ENCODE measurements at regions not wholly inside any gene's neighbourhood (a gene's known extent, or its start where the extent isn't known, plus 50 kb on each side); places are given as distances from the start of the nearest gene placed in this dataset.

DNA sequence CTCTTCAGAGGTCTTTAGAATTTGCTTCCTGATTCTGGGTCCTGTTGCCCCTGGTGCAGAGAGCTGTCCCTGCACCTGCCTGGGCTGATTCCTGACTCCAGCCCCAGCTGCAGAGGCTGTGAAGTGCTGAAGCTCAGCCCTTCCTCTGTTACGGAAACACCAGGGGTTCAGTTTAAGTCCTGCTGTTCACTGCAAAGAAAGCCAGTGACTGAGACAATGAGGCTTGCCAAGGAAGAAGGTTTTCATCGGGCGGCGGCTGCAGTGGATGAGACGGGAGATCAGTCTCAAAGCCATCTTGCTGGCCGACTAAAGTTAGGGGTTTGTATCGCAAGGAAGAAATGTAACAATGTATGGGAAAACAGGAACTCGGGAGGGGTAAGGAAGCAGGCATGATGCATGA is 142.4 kb upstream of the ZNF236 start:
- Histone ChIP-seq H3K9me3 (ENCODE audit: control insufficient read depth, insufficient read depth, low read depth, low read length) (no peaks in the 10 kb centered on the region), H3K4me1 (ENCODE audit: control insufficient read depth, insufficient read depth, low read length) (no peaks in the 10 kb centered on the region), H3K4me3 (ENCODE audit: low read depth, low read length) (no peak overlapping the region), H3K36me3 (ENCODE audit: control insufficient read depth in 2 of 2, insufficient read depth in 1 of 2, low read length in 2 of 2) (no peaks in the 10 kb centered on the region), H3K27ac (ENCODE audit: extremely low read depth, low read depth, low read length) (no peak overlapping the region)
- CTCF ChIA-PET, result interaction anchor here (0.6 to 1.5 kb wide), 5 partner anchors 16 to 1509 kb away, joined by 3 to 5 read pairs (median 3); no protein-coding TSS in a partner anchor
- TF ChIP-seq ZNF223 (tag by site-specific recombination; IDR thresholded peaks at IDR 0.05) (no peak), ZNF335 (tag by site-specific recombination; conservative IDR thresholded peaks at IDR 0.05) (peak; percentile 75), ZNF610 (tag by site-specific recombination; IDR thresholded peaks at IDR 0.05; ENCODE audit: borderline replicate concordance) (no peak), ZNF677 (tag by site-specific recombination; IDR thresholded peaks at IDR 0.05) (no peak)
- TF ChIP-seq, protein P1, sequence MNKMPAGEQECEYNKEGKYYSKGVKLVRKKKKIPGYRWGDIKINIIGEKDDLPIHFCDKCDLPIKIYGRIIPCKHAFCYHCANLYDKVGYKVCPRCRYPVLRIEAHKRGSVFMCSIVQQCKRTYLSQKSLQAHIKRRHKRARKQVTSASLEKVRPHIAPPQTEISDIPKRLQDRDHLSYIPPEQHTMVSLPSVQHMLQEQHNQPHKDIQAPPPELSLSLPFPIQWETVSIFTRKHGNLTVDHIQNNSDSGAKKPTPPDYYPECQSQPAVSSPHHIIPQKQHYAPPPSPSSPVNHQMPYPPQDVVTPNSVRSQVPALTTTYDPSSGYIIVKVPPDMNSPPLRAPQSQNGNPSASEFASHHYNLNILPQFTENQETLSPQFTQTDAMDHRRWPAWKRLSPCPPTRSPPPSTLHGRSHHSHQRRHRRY (tag by site-specific recombination; IDR thresholded peaks at IDR 0.05), result no peak
- POLR2A ChIA-PET, result no interaction called here

DNA sequence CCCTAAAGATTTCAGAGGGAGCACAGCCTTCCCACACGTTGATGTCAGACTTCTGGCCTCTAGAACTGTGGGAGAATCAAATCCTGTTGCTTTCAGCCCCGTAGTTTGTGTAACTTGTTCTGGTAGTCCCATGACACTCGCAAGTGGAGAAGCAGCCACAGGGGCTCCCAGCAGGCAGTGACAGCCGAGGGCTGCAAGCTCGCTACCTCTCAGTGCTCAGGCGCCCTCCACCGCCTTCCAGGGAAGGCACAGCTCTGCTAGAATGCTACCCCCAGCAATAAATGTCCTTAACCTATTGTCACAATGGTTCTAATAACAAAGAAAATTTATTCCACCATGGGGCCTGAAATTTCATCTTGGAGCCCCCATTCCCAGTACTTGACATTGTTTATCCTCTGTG is 143.1 kb upstream of the ZNF236 start:
- no peaks in the 10 kb centered on the region for H3K9me3 ChIP-seq (ENCODE audit: control insufficient read depth, insufficient read depth, low read depth, low read length)
- H3K27ac ChIP-seq (ENCODE audit: extremely low read depth, low read depth, low read length), result no peak overlapping the region
- TF ChIP-seq GLIS2 (tag by site-specific recombination; IDR thresholded peaks at IDR 0.05) (no peak), ZIC2 (tag by site-specific recombination; IDR thresholded peaks at IDR 0.05) (peak; percentile 78)
- ChIA-PET POLR2A (no interaction called here), CTCF (interaction anchor here (1.3 kb wide), 1 partner anchor 21 kb away, joined by 5 read pairs; no protein-coding TSS in a partner anchor)
- H3K4me1 ChIP-seq (ENCODE audit: control insufficient read depth, insufficient read depth, low read length), result no peaks in the 10 kb centered on the region
- no peak overlapping the region for H3K4me3 ChIP-seq (ENCODE audit: low read depth, low read length)
- no peaks in the 10 kb centered on the region for H3K36me3 ChIP-seq (ENCODE audit: control insufficient read depth in 2 of 2, insufficient read depth in 1 of 2, low read length in 2 of 2)

DNA sequence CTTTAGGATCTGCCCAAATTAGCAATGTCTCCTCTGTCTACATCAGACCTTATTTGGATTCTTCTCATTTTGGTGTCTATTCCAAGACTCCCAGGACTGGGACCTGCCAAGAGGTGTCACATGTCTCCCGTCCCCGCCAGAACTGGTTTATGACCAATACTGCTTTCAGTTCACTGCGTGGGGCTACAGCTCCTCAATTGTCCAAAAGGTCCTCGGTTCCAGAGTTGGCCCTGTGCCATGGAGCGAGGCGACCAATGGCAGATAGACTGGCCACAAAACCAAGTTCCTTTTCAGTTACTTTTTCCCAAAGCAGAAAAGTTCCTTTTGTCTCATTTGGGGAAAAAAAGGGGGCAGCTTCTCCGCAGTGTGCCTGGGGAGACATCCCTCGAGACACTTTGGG is 144.1 kb upstream of the ZNF236 start:
- Histone ChIP-seq H3K36me3 (ENCODE audit: control insufficient read depth in 2 of 2, insufficient read depth in 1 of 2, low read length in 2 of 2) (no peaks in the 10 kb centered on the region), H3K27ac (ENCODE audit: extremely low read depth, low read depth, low read length) (no peak overlapping the region), H3K9me3 (ENCODE audit: control insufficient read depth, insufficient read depth, low read depth, low read length) (no peaks in the 10 kb centered on the region), H3K4me3 (ENCODE audit: low read depth, low read length) (no peak overlapping the region), H3K4me1 (ENCODE audit: control insufficient read depth, insufficient read depth, low read length) (no peaks in the 10 kb centered on the region)
- POLR2A ChIA-PET, result no interaction called here
- TF ChIP-seq ZNF311 (tag by site-specific recombination; IDR thresholded peaks at IDR 0.05; ENCODE audit: borderline replicate concordance) (no peak), ZNF501 (tag by site-specific recombination; IDR thresholded peaks at IDR 0.05) (no peak), ZNF2 (tag by site-specific recombination; IDR thresholded peaks at IDR 0.05) (no peak), ZNF266 (tag by site-specific recombination; IDR thresholded peaks at IDR 0.05; ENCODE audit: low read depth) (no peak), ZNF521 (tag by site-specific recombination; IDR thresholded peaks at IDR 0.05) (no peak), GLI4 (tag by site-specific recombination; IDR thresholded peaks at IDR 0.05) (no peak), ZNF76 (tag by site-specific recombination; IDR thresholded peaks at IDR 0.05; ENCODE audit: borderline replicate concordance, low read depth) (no peak), ZNF391 (tag by site-specific recombination; IDR thresholded peaks at IDR 0.05; ENCODE audit: borderline replicate concordance, low read depth) (no peak), ZBTB8A (tag by site-specific recombination; IDR thresholded peaks at IDR 0.05) (no peak), ZNF302 (tag by site-specific recombination; IDR thresholded peaks at IDR 0.05; ENCODE audit: low read depth) (no peak), ZNF837 (tag by site-specific recombination; IDR thresholded peaks at IDR 0.05) (no peak)
- TF ChIP-seq, protein P2, sequence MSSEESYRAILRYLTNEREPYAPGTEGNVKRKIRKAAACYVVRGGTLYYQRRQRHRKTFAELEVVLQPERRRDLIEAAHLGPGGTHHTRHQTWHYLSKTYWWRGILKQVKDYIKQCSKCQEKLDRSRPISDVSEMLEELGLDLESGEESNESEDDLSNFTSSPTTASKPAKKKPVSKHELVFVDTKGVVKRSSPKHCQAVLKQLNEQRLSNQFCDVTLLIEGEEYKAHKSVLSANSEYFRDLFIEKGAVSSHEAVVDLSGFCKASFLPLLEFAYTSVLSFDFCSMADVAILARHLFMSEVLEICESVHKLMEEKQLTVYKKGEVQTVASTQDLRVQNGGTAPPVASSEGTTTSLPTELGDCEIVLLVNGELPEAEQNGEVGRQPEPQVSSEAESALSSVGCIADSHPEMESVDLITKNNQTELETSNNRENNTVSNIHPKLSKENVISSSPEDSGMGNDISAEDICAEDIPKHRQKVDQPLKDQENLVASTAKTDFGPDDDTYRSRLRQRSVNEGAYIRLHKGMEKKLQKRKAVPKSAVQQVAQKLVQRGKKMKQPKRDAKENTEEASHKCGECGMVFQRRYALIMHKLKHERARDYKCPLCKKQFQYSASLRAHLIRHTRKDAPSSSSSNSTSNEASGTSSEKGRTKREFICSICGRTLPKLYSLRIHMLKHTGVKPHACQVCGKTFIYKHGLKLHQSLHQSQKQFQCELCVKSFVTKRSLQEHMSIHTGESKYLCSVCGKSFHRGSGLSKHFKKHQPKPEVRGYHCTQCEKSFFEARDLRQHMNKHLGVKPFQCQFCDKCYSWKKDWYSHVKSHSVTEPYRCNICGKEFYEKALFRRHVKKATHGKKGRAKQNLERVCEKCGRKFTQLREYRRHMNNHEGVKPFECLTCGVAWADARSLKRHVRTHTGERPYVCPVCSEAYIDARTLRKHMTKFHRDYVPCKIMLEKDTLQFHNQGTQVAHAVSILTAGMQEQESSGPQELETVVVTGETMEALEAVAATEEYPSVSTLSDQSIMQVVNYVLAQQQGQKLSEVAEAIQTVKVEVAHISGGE (tag by site-specific recombination; conservative IDR thresholded peaks at IDR 0.05; ENCODE audit: low read depth), result no peak
- TF ChIP-seq, protein P3, sequence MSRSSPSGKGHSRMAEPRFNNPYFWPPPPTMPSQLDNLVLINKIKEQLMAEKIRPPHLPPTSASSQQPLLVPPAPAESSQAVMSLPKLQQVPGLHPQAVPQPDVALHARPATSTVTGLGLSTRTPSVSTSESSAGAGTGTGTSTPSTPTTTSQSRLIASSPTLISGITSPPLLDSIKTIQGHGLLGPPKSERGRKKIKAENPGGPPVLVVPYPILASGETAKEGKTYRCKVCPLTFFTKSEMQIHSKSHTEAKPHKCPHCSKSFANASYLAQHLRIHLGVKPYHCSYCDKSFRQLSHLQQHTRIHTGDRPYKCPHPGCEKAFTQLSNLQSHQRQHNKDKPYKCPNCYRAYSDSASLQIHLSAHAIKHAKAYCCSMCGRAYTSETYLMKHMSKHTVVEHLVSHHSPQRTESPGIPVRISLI (tag by site-specific recombination; IDR thresholded peaks at IDR 0.05), result no peak
- CTCF ChIA-PET, result interaction anchor here (0.6 to 0.7 kb wide), 2 partner anchors 102 to 654 kb away, joined by 3 read pairs; no protein-coding TSS in a partner anchor

Measured in HEK293 (cell line).